ENCODE measurements at regions not wholly inside any gene's neighbourhood (a gene's known extent, or its start where the extent isn't known, plus 50 kb on each side); places are given as distances from the start of the nearest gene placed in this dataset.

GRCh38 chr4:4735870-4736269, 123.6 kb upstream of the MSX1 start:
- DNase-seq (ENCODE audit: low spot score) = no peak

DNA sequence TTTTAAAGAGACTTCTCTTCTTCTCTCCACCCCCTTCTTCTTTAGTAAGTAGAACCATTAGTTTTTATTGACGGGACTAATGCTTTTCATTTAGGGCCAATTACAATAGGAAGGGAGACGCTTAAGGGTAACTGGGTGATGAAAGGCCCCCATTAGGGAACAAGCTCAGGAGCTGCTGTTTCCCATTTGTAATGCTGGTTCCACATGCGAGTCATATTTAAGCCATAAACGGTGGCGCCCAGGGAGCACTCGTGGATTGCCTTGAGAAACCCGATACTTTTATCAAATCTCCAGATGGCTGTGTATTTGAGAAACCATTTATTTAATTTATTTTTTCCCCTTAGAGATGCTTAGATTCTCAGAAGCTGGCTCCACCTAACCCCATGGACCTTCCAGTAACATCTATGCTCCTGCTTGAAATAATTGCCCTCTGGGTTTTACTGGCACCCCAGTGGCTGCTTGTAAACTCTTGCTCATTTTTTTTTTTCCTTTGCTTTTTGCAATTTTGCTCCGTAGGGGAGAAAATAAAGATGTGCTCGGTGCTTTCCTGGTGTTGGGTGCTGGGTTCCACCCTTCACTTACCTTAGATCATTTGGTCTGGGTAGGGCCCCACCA, 124.2 kb upstream of the MSX1 start:
- DNase-seq (ENCODE audit: low spot score) = no peak

DNA sequence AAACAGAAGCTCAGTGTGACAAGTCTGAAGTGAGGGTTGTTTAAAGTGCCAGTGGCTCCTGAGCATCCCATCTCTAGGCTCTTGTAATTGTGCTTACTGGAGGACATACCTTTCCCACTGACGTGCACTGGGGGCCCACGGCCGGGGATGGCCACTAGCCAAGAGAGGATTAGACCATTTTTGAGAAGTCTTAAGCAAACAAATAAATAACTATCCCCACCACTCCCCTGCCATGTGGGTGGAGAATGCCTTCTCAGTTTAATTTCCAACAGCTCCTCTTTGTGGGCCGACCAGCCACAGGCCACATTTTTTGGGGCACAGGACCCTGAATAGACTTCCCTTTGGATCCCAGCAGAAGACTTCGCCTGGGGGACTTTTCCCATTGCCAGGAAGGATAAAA, 125.0 kb upstream of the MSX1 start:
- no peak for DNase-seq (ENCODE audit: low spot score)

DNA sequence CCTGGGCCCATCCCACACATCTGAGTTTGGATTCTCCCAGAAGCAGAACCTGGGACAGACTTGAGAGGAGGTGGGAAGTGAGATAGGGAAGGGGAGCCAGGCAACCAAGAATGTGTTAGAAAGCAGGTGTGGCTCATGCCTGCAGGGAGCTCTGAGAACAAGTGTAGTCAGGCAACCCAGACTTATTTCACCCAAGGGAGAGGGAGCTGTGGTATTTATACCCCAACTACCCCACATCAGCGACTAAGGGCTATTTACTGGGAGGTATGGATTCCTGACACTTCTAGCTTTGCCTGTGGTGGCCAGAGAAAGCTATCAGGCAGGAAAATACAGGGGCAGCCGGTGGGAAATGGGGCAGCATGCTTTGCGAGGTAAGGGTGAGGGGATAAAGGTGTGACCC, 125.8 kb upstream of the MSX1 start:
- no peak for DNase-seq (ENCODE audit: low spot score)

DNA sequence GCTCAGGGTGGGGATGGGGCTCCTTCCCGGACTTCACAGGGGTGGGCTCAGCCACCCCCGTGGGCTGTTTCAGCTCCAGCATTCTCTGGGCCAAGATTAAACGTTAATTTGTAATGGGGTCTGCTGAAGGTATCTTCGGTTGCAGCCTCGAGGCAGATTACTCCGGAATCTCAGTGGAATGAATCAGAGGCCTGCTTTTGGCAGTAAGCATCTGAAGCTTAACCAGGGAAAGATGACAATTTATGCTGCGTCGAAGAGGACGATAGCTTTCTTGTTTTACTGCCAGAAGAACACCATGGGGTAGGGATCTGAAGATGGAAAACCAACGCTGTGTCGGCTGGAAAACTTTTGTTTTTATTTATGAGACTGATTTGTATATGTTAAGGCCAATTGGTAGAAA, 129.2 kb upstream of the MSX1 start:
- no peak for DNase-seq (ENCODE audit: low spot score)

DNA sequence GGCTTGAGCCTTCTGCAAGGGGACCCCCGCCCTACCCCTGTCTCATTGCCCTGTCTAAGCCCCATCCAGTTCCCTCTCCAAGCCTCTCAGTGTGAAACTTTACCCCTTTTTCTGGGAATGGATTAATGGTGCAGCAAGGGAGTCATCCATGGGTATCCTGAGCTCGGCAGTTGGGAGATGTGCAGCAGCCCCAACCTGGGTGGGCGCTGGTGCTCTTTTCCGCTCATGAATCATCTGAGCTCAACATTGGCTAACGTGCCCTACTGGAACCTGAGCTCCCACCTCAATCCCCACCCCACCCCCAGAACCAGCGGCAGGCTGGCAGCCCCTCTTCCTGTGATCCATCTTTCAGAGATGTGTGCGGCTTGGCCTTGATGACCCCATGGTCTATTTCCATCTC, 130.3 kb upstream of the MSX1 start:
- no peak for DNase-seq (ENCODE audit: low spot score)

DNA sequence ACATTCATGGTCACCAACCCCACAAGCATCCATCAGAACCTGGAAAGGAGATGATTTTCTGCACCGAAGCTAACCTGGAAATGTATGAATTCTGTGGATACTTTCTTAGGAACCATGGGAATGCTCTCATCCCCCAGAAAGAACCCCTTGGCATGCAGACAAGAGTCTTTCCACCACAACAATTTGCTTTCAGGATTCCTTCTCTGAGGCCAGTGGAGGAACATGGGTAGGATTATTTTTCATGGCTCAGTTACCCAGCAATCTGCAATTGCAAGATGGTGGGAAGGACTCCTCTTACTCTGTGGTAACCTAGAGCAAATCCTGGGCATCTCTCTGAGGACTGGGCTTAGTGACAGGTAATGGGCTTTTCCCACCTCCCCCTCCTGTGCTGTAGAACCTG, 131.9 kb upstream of the MSX1 start:
- DNase-seq (ENCODE audit: low spot score) = no peak

DNA sequence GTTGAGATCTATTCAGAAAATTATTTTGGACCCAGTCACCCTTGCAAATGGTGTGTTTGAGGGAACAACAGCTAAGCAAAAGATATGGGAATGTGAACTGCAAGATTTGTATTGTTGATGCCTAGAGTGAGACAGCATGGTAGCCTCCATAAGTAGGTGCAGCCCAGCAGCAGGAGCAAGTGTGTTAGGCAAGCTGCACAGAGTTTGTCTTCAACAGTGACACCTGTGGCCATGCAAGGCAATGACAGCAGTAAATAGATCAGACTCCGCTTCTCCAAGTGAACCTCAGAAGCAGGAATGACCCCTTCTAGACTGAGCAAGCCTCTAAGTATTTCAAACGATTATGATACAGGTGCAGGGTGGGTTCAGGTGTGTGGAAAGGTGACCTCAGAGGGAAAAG, 133.4 kb upstream of the MSX1 start:
- DNase-seq (ENCODE audit: low spot score) = no peak

DNA sequence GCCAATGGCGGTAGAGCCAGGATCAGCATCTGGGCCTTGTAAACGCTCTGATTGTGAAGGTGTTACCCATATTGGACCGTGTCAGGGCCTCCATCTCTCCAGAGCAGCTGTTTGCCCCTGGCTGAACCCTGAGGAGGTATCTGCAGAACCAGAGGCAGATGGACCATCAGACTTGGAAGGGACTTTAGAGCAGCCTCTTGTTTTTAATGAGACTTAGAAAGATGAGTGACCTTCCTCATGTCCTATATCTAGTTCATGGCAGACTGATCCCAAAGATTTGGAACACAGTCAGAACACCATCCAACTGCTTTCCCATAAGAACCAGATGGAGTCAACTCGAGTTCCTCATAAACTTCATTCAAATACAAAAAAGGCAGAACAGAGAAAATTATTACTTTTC, 135.1 kb upstream of the MSX1 start:
- DNase-seq (ENCODE audit: low spot score) = no peak

GRCh38 chr4:4721636-4722035, 137.8 kb upstream of the MSX1 start:
- DNase-seq (ENCODE audit: low spot score) = no peak

- no peak for DNase-seq (ENCODE audit: low spot score)
Observed at GRCh38 chr4:4720646-4721045, 138.8 kb upstream of the MSX1 start.

DNA sequence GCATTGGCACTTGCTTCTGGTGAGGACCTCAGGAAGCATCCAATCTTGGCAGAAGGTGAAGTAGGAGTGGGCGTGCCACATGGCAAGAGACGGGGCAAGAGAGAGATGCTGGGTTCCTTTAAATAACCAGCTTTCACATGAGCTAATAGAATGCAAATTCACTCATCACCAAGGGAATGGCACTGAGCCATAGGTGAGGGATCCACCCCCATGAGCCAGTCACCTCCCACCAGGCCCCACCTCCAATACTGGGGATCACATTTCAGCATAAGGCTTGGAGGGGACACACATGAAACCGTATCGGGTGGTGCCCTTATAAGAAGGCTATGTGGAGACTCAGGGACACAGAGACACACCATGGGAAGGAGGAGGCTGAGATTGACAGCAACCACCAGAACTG, 140.0 kb upstream of the MSX1 start:
- no peak for DNase-seq (ENCODE audit: low spot score)

DNA sequence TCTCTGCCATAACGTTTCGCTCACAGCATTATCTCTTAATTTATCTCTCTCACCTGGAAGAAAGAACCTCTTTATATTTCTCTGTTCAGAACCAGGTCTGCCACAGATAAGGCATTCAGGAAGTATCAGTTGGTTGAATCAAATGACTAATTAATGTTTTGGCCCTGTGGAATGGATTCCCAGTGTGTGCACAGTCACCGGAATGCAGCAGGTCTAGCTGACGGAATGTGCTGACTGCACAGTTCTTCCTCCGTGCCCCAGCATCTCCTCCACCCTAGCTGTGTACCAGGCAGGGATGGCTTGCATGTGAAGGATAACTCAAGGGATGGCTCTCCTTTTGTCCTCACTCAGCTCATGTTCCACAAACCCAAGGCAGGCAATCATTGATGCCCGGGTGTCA, 141.8 kb upstream of the MSX1 start:
- no peak for DNase-seq (ENCODE audit: low spot score)

- DNase-seq (ENCODE audit: low spot score) = peak; percentile 8
Observed at GRCh38 chr4:4714331-4714730, 145.1 kb upstream of the MSX1 start.

GRCh38 chr4:4712800-4713528, 146.5 kb upstream of the MSX1 start:
- DNase-seq (ENCODE audit: low spot score) = no peak

GRCh38 chr4:4711902-4712301, 147.6 kb upstream of the MSX1 start:
- no peak for DNase-seq (ENCODE audit: low spot score)

GRCh38 chr4:4709736-4710135, 149.7 kb upstream of the MSX1 start:
- no peak for DNase-seq (ENCODE audit: low spot score)

DNA sequence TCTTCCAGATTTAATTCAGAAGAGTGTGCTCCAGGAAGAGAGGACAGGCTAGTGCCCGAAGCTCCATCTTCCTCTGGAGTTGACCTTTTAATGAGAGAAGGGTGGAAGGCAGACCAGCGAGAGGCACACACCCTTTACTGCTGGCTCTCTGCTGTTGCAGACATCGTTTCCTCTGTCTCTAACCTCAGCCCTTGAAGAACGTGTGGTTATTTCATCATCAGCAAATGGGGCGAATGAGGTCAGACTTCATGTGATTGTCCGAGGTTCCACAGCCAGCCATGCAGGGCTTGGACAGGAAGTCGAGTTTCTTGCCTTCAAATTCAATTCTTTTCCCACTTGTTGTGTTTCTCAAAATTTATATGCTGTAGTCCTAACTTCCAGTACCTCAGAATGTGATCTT, 155.2 kb upstream of the MSX1 start:
- DNase-seq (ENCODE audit: low spot score) = peak; percentile 34

DNA sequence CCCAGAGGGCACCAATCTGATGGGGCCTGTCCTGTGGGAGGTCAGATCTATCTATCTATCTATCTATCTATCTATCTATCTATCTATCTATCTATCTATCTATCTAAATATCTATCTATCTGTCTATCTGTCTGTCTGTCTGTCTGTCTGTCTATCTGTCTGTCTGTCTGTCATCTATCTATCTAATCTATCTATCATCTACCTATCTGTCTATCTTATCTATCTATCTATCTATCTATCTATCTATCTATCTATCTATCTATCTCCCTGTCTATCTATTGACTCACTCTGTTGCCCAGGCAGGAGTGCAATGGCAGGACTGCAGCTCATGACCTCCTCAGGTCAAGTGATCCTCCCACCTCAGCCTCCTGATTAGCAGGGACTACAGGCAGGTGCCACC, 155.7 kb upstream of the STX18 start:
- DNase-seq (ENCODE audit: low spot score) = no peak

GRCh38 chr4:4696530-4696929, 154.7 kb upstream of the STX18 start:
- DNase-seq (ENCODE audit: low spot score) = no peak

DNA sequence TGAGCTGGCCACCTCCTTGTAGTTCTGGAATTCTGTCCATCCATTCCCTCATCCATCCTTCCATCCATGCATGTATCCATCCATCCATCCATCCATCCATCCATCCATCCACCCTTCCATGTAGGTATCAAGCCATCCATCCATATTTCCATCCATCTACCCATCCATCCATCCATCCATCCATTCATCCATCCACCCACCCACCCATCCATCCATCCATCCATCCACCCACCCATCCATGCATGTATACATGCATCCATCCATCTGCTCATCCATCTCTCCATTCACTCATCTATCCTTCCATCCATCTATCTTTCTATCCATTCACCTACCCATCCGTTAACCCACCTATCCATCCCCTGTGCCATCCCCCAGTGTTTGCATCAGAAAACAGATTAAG, 153.6 kb upstream of the STX18 start:
- no peak for DNase-seq (ENCODE audit: low spot score)

GRCh38 chr4:4694827-4695226, 153.0 kb upstream of the STX18 start:
- no peak for DNase-seq (ENCODE audit: low spot score)

- no peak for DNase-seq (ENCODE audit: low spot score)
Observed at GRCh38 chr4:4694296-4694772, 152.5 kb upstream of the STX18 start.

- no peak for DNase-seq (ENCODE audit: low spot score)
Observed at GRCh38 chr4:4693755-4694295, 152.0 kb upstream of the STX18 start.
